ENCODE measurements at regions not wholly inside any gene's neighbourhood (a gene's known extent, or its start where the extent isn't known, plus 50 kb on each side); places are given as distances from the start of the nearest gene placed in this dataset.

DNA sequence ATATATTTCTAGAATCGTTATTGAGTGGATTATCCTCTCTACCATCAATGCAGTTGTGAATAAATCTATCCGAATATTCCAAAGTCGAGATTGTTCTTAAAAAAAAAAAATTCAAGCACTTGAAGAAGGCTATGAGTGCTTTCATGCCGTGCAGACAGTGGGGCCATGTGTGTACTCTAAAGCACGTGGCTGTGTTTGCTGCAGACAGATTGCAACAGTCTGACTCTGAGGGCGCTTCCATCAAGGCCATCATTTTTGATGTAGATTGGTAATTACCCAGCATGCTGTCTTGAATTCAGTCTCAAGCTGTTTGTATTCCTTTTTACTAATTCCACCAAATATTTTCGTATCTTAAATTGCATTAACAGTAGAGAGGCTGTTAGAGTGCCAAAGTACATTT is 325.9 kb upstream of the LINC00305 start:
- Histone ChIP-seq H3K4me1 (ENCODE audit: insufficient read depth) (no peaks in the 10 kb centered on the region), H3K27ac (no peak overlapping the region), H4K20me1 (ENCODE audit: insufficient read depth, poor library complexity, severe bottlenecking) (no peaks in the 10 kb centered on the region), H3K36me3 (replicated peaks; ENCODE audit: insufficient read depth, low read depth) (no peaks in the 10 kb centered on the region), H3K4me2 (peak overlapping the region; percentile 56), H3K4me3 (no peak overlapping the region), H3K79me2 (no peaks in the 10 kb centered on the region), H3K9me2 (replicated peaks; ENCODE audit: insufficient read depth) (no peaks in the 10 kb centered on the region), H3K27me3 (no peaks in the 10 kb centered on the region), H2AFZ (no peak overlapping the region), H3K9me3 (ENCODE audit: low read depth) (no peaks in the 10 kb centered on the region)
- DNase-seq (ENCODE audit: low spot score) = peak; percentile 17
- WGBS (ENCODE audit: low lambda C conversion rate, missing lambda C conversion rate) = 61% methylated on average over 7 of the region's 7 CpGs
- TF ChIP-seq, protein P1, sequence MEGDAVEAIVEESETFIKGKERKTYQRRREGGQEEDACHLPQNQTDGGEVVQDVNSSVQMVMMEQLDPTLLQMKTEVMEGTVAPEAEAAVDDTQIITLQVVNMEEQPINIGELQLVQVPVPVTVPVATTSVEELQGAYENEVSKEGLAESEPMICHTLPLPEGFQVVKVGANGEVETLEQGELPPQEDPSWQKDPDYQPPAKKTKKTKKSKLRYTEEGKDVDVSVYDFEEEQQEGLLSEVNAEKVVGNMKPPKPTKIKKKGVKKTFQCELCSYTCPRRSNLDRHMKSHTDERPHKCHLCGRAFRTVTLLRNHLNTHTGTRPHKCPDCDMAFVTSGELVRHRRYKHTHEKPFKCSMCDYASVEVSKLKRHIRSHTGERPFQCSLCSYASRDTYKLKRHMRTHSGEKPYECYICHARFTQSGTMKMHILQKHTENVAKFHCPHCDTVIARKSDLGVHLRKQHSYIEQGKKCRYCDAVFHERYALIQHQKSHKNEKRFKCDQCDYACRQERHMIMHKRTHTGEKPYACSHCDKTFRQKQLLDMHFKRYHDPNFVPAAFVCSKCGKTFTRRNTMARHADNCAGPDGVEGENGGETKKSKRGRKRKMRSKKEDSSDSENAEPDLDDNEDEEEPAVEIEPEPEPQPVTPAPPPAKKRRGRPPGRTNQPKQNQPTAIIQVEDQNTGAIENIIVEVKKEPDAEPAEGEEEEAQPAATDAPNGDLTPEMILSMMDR (IDR thresholded peaks at IDR 0.05; ENCODE audit: poor library complexity) = no peak
- no peak for TF ChIP-seq EZH2 (IDR thresholded peaks at IDR 0.05; ENCODE audit: borderline replicate concordance)
- TF ChIP-seq EZH2phosphoT487 (IDR thresholded peaks at IDR 0.05; ENCODE audit: low read depth, severe bottlenecking, unreplicated experiment) = no peak

DNA sequence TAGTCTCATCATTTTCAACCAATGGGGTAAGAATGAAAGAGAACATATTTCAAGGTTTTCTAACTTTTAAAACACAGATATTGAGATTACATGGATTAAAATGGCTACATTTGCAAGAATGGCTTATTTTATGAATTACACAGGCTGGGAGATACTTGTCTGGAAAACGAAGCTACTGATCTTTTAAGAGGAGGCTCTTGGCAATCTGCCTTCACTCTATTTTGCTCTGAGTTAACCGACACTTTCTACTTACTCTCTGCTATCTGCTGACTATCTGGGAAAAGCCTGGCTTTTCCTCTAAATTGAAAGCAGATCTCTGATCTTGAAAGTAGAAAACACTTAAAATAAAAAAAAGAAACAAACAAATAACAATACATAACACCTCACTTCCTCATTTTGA is 325.4 kb upstream of the LINC00305 start:
- no peak for TF ChIP-seq EZH2 (IDR thresholded peaks at IDR 0.05; ENCODE audit: borderline replicate concordance)
- H3K27me3 ChIP-seq = no peaks in the 10 kb centered on the region
- H2AFZ ChIP-seq = no peak overlapping the region
- H3K27ac ChIP-seq = peak overlapping the region; percentile 31
- H3K4me3 ChIP-seq = no peak overlapping the region
- no peaks in the 10 kb centered on the region for H3K9me3 ChIP-seq (ENCODE audit: low read depth)
- peak; percentile 8 for DNase-seq (ENCODE audit: low spot score)
- H3K79me2 ChIP-seq = no peaks in the 10 kb centered on the region
- WGBS (ENCODE audit: low lambda C conversion rate, missing lambda C conversion rate) = 36% methylated on average over 2 of the region's 2 CpGs
- H4K20me1 ChIP-seq (ENCODE audit: insufficient read depth, poor library complexity, severe bottlenecking) = no peaks in the 10 kb centered on the region
- H3K9me2 ChIP-seq (replicated peaks; ENCODE audit: insufficient read depth) = no peaks in the 10 kb centered on the region
- H3K36me3 ChIP-seq (replicated peaks; ENCODE audit: insufficient read depth, low read depth) = no peaks in the 10 kb centered on the region
- no peaks in the 10 kb centered on the region for H3K4me1 ChIP-seq (ENCODE audit: insufficient read depth)
- peak overlapping the region; percentile 56 for H3K4me2 ChIP-seq

DNA sequence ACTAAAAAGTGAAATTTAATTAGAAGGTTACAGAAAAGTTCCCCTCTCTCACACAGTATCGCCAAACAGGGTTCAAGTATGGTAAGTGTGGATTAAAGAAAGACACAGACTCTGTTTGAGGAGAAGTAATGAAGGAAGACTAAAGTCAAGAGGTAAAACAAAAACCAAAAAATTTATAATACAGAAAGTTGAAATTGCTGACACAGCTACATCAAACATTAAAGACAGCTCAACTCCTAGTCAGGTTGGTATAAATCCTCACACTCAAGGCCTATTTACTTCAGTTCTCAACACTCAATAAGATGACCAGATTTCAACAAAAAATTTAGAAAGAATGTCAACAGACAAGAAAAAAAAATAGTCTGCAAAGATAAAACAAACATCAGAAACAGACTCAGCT is 300.5 kb upstream of the LINC00305 start:
- DNase-seq (ENCODE audit: low spot score) = no peak
- no peak overlapping the region for H3K4me3 ChIP-seq
- no peaks in the 10 kb centered on the region for H3K79me2 ChIP-seq
- H3K9me3 ChIP-seq (ENCODE audit: low read depth) = no peaks in the 10 kb centered on the region
- no peak overlapping the region for H2AFZ ChIP-seq
- no peak overlapping the region for H3K27ac ChIP-seq
- no peak for TF ChIP-seq EZH2phosphoT487 (IDR thresholded peaks at IDR 0.05; ENCODE audit: low read depth, severe bottlenecking, unreplicated experiment)
- TF ChIP-seq EZH2 (IDR thresholded peaks at IDR 0.05; ENCODE audit: borderline replicate concordance) = no peak
- TF ChIP-seq, protein P1 (IDR thresholded peaks at IDR 0.05; ENCODE audit: poor library complexity) = no peak
- no peaks in the 10 kb centered on the region for H3K36me3 ChIP-seq (replicated peaks; ENCODE audit: insufficient read depth, low read depth)
- H3K4me2 ChIP-seq = no peak overlapping the region
- 91% methylated on average over 1 of the region's 1 CpG for WGBS (ENCODE audit: low lambda C conversion rate, missing lambda C conversion rate)
- H4K20me1 ChIP-seq (ENCODE audit: insufficient read depth, poor library complexity, severe bottlenecking) = no peaks in the 10 kb centered on the region
- no peaks in the 10 kb centered on the region for H3K4me1 ChIP-seq (ENCODE audit: insufficient read depth)
- H3K27me3 ChIP-seq = no peaks in the 10 kb centered on the region
- no peaks in the 10 kb centered on the region for H3K9me2 ChIP-seq (replicated peaks; ENCODE audit: insufficient read depth)

DNA sequence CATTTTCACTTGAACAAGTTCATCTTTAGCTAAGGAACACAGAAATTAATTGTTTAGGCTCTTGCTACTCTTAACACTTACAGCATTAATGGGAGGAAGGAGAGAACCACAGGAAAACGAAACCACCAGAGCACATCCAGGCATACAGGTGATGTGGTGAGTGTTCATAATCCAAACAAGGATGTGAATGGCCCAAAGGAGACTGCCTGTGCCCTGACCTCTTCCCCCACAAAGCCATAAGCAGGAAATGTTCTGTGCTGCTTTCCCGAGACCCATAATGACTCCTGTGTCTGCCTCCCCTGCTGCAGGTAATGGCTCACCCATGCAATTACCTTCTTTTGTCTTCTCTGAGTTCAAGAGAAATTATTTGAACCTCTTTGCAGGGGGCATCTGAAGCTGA is 295.9 kb upstream of the LINC00305 start:
- Histone ChIP-seq H3K4me1 (ENCODE audit: insufficient read depth) (no peaks in the 10 kb centered on the region), H3K4me2 (no peak overlapping the region), H3K9me3 (ENCODE audit: low read depth) (no peaks in the 10 kb centered on the region), H3K4me3 (no peak overlapping the region), H4K20me1 (ENCODE audit: insufficient read depth, poor library complexity, severe bottlenecking) (no peaks in the 10 kb centered on the region), H3K27me3 (no peaks in the 10 kb centered on the region), H3K79me2 (no peaks in the 10 kb centered on the region), H2AFZ (no peak overlapping the region), H3K9me2 (replicated peaks; ENCODE audit: insufficient read depth) (no peaks in the 10 kb centered on the region), H3K27ac (no peak overlapping the region), H3K36me3 (replicated peaks; ENCODE audit: insufficient read depth, low read depth) (no peaks in the 10 kb centered on the region)
- no peak for TF ChIP-seq EZH2phosphoT487 (IDR thresholded peaks at IDR 0.05; ENCODE audit: low read depth, severe bottlenecking, unreplicated experiment)
- TF ChIP-seq EZH2 (IDR thresholded peaks at IDR 0.05; ENCODE audit: borderline replicate concordance) = no peak
- TF ChIP-seq, protein P1 (IDR thresholded peaks at IDR 0.05; ENCODE audit: poor library complexity) = no peak
- no peak for DNase-seq (ENCODE audit: low spot score)
- 56% methylated on average over 2 of the region's 2 CpGs for WGBS (ENCODE audit: low lambda C conversion rate, missing lambda C conversion rate)

Data from hepatocyte (in vitro differentiated cells).